ENCODE measurements at regions not wholly inside any gene's neighbourhood (a gene's known extent, or its start where the extent isn't known, plus 50 kb on each side); places are given as distances from the start of the nearest gene placed in this dataset.
A peak's percentile ranks its signal among the peaks of the same experiment; 100 is the strongest.
"Not testable (repeated sequence)": the region's sequence is repeated elsewhere in the genome, so short reads cannot be mapped to it uniquely, and the experiment has no call there.

DNA sequence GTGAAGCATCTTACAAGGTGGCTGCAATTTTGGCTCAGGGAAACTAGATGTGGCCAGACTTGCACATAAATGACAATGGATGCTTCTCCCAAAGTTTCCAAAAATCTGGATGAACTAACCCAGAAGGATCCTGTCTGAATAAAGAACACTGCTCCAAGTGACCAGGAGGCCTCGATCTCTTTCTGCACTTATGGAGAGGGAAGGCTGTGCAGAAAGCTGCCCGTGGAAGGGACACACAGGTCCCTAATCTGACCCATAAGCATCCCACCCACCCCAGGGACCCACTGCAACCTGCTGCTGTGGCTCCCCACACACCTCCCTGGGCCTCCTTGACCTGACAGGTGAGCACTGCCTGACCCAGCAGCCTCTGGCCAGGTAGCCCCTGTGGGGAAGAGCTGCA is 74.6 kb upstream of the SEC14L1 start:
- intact Hi-C loops (cut with micrococcal nuclease; ENCODE audit: unreplicated experiment): loop anchor here (5.0 to 10.0 kb wide), 2 partner anchors 339 to 601 kb away; partner anchors contain the start of genes AANAT, JMJD6 and METTL23
- Histone ChIP-seq H3K9me2 (ENCODE audit: insufficient read depth) (no peaks in the 10 kb centered on the region), H4K20me1 (ENCODE audit: insufficient read depth) (no peaks in the 10 kb centered on the region), H3K4me2 (no peak overlapping the region), H3K4me1 (replicated peaks; ENCODE audit: insufficient read depth) (0 out of 2 replicates have a peak, but pooled peaks cover 6% of the 10 kb centered on the region), H2AFZ (no peak overlapping the region), H3K36me3 (ENCODE audit: low read depth) (no peaks in the 10 kb centered on the region), H3F3A (ENCODE audit: insufficient read depth, low read depth) (no peaks in the 10 kb centered on the region), H3K4me3 (no peak overlapping the region), H3K27ac (no peak overlapping the region), H3K9me3 (ENCODE audit: insufficient read depth, low read depth) (no peaks in the 10 kb centered on the region), H3K27me3 (ENCODE audit: insufficient read depth, low read depth) (no peaks in the 10 kb centered on the region), H3K79me2 (ENCODE audit: low read depth) (no peaks in the 10 kb centered on the region)
- DNase-seq: no peak
- BruUV-seq (replicated peaks): no TSS peak
- ChIA-PET CTCF (interaction anchor here (0.6 kb wide), 1 partner anchor 54 kb away, joined by 5 read pairs; no protein-coding TSS in a partner anchor), POLR2A (ENCODE audit: unreplicated experiment) (no interaction called here)
- TF ChIP-seq EZH2 (IDR thresholded peaks at IDR 0.05; ENCODE audit: low read depth): no peak
- TF ChIP-seq, protein P1, sequence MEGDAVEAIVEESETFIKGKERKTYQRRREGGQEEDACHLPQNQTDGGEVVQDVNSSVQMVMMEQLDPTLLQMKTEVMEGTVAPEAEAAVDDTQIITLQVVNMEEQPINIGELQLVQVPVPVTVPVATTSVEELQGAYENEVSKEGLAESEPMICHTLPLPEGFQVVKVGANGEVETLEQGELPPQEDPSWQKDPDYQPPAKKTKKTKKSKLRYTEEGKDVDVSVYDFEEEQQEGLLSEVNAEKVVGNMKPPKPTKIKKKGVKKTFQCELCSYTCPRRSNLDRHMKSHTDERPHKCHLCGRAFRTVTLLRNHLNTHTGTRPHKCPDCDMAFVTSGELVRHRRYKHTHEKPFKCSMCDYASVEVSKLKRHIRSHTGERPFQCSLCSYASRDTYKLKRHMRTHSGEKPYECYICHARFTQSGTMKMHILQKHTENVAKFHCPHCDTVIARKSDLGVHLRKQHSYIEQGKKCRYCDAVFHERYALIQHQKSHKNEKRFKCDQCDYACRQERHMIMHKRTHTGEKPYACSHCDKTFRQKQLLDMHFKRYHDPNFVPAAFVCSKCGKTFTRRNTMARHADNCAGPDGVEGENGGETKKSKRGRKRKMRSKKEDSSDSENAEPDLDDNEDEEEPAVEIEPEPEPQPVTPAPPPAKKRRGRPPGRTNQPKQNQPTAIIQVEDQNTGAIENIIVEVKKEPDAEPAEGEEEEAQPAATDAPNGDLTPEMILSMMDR (conservative IDR thresholded peaks at IDR 0.05): no peak

DNA sequence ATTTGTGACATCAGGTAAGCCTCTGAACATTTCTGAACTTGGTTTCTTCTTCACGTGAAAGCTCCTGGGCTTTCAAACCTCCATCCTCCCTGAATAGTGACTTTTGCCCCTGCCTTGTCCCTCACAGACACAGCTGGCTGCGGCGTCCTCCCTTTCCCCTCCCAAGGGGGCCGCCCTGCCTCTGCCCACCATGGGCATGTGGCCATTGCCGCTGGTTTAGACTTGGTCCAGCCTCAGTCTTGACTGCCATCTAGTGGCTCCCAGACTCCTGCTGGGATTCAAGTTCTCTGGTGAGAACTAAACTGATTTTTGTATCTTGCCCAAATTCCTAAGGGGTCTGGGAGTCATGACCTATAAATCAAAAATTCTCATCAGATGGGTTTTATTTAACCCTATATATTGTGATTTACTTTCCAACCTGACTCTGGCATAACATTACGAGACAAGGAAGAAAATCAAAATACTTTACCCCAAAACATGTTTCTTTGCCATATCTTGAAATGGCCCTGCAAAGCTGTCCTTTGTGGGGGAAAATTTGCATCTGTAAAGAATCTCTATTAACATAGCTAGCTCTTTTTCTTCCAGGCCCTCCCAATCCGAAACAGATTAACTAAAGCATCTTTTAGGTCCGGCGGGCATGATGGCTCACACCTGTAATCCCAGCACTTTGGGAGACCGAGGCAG is 73.9 kb upstream of the SEC14L1 start:
- intact Hi-C loops (cut with micrococcal nuclease; ENCODE audit: unreplicated experiment): loop anchor here (5.0 to 10.0 kb wide), 2 partner anchors 340 to 602 kb away; partner anchors contain the start of genes AANAT, JMJD6 and METTL23
- H3K27ac ChIP-seq; H3K4me2 ChIP-seq; H3K79me2 ChIP-seq (ENCODE audit: low read depth); H3K4me1 ChIP-seq (replicated peaks; ENCODE audit: insufficient read depth); H3K4me3 ChIP-seq; H4K20me1 ChIP-seq (ENCODE audit: insufficient read depth); H3K27me3 ChIP-seq (ENCODE audit: insufficient read depth, low read depth); H3K9me3 ChIP-seq (ENCODE audit: insufficient read depth, low read depth); H2AFZ ChIP-seq; BruUV-seq (replicated peaks); H3K9me2 ChIP-seq (ENCODE audit: insufficient read depth); H3K36me3 ChIP-seq (ENCODE audit: low read depth); POLR2A ChIA-PET (ENCODE audit: unreplicated experiment); H3F3A ChIP-seq (ENCODE audit: insufficient read depth, low read depth): not testable (repeated sequence)
- DNase-seq: peak in 1 of 2 experiments; percentile 54
- CTCF ChIA-PET: interaction anchor here (0.6 kb wide), 2 partner anchors 55 to 61 kb away, joined by 3 to 5 read pairs; no protein-coding TSS in a partner anchor
- TF ChIP-seq, protein P1 (conservative IDR thresholded peaks at IDR 0.05): peak; percentile 77

DNA sequence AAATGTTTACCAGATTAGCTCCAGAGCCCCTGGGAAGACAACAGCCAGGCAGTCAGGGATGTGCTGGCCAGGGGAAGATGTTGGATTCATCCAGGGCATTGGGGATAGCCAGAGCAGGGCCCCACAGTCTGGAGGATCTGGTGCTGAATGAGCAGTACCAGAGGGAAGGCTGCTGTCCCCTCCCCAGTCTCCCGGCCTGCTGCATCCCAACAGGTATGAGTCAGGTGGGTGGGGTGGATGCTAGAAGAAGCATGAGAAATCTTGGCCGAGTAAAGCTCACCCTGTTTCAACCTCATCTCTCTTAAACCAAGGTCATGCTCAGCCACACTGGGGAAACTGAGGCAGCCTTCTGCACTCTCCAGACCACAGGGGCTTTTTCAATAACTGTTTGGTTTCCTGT is 71.9 kb upstream of the SEC14L1 start:
- H2AFZ ChIP-seq: no peak overlapping the region
- ChIA-PET POLR2A (ENCODE audit: unreplicated experiment) (no interaction called here), CTCF (interaction anchor here (0.6 kb wide), 1 partner anchor 549 kb away, joined by 6 read pairs; no protein-coding TSS in a partner anchor)
- TF ChIP-seq, protein P1 (conservative IDR thresholded peaks at IDR 0.05): no peak
- TF ChIP-seq EZH2 (IDR thresholded peaks at IDR 0.05; ENCODE audit: low read depth): no peak
- no peaks in the 10 kb centered on the region for H3K9me2 ChIP-seq (ENCODE audit: insufficient read depth)
- H3K27me3 ChIP-seq (ENCODE audit: insufficient read depth, low read depth): peaks cover 7% of the 10 kb centered on the region
- intact Hi-C loops (cut with micrococcal nuclease; ENCODE audit: unreplicated experiment): loop anchor here (5.0 to 10.0 kb wide), 2 partner anchors 342 to 604 kb away; partner anchors contain the start of genes AANAT, JMJD6 and METTL23
- 0 out of 2 replicates have a peak, but pooled peaks cover 6% of the 10 kb centered on the region for H3K4me1 ChIP-seq (replicated peaks; ENCODE audit: insufficient read depth)
- H4K20me1 ChIP-seq (ENCODE audit: insufficient read depth): no peaks in the 10 kb centered on the region
- no peak overlapping the region for H3K4me3 ChIP-seq
- peak; percentile 53 to 56 for DNase-seq
- BruUV-seq (replicated peaks): no TSS peak
- H3K27ac ChIP-seq: no peak overlapping the region
- no peaks in the 10 kb centered on the region for H3K9me3 ChIP-seq (ENCODE audit: insufficient read depth, low read depth)
- no peaks in the 10 kb centered on the region for H3K36me3 ChIP-seq (ENCODE audit: low read depth)
- no peaks in the 10 kb centered on the region for H3F3A ChIP-seq (ENCODE audit: insufficient read depth, low read depth)
- no peak overlapping the region for H3K4me2 ChIP-seq
- no peaks in the 10 kb centered on the region for H3K79me2 ChIP-seq (ENCODE audit: low read depth)
